Fibroblast of pulmonary artery (primary cell): ENCODE measurements at regions not wholly inside any gene's neighbourhood (a gene's known extent, or its start where the extent isn't known, plus 50 kb on each side); places are given as distances from the start of the nearest gene placed in this dataset.
"Not testable (repeated sequence)": the region's sequence is repeated elsewhere in the genome, so short reads cannot be mapped to it uniquely, and the experiment has no call there.

Experiments used
- DNase-seq: peaks from one replicate; pipeline ENCODE4 v3.0.0-alpha.2; 2010; ENCODE audit warnings: low read depth
- H3K4me3 ChIP-seq: replicated peaks from 2 replicates; pipeline ENCODE4 v1.5.1; 2011; ENCODE audit warnings: low read depth, mild to moderate bottlenecking, control low read depth, low read length, moderate library complexity
- CTCF ChIP-seq: IDR thresholded peaks from 2 replicates; pipeline ENCODE4 v1.5.1; 2011; ENCODE audit warnings: mild to moderate bottlenecking, control low read depth, low read length, inconsistent platforms; ENCODE audit errors: missing control alignments

GRCh38 chr6:139699335-139699734 lies 324.9 kb upstream of the CITED2 start:
- H3K4me3 ChIP-seq, result no peak overlapping the region
- DNase-seq, result peak; percentile 71
- TF ChIP-seq CTCF, result no peak

- no peak for TF ChIP-seq CTCF
- H3K4me3 ChIP-seq, result no peak overlapping the region
- peak; percentile 41 for DNase-seq
Observed at GRCh38 chr6:139698526-139699176, 324.2 kb upstream of the CITED2 start.

GRCh38 chr6:139697856-139698255 lies 323.4 kb upstream of the CITED2 start:
- H3K4me3 ChIP-seq, DNase-seq: not testable (repeated sequence)

- DNase-seq, H3K4me3 ChIP-seq: not testable (repeated sequence)
Observed at GRCh38 chr6:139696991-139697390, 322.5 kb upstream of the CITED2 start.

GRCh38 chr6:139695361-139695760 lies 320.9 kb upstream of the CITED2 start:
- no peak for DNase-seq
- TF ChIP-seq CTCF, result no peak
- no peak overlapping the region for H3K4me3 ChIP-seq

GRCh38 chr6:139693735-139694134 lies 319.3 kb upstream of the CITED2 start:
- no peak for DNase-seq
- TF ChIP-seq CTCF, result no peak
- no peak overlapping the region for H3K4me3 ChIP-seq

- DNase-seq, result no peak
- H3K4me3 ChIP-seq, result no peak overlapping the region
- TF ChIP-seq CTCF, result no peak
Observed at GRCh38 chr6:139690007-139690406, 315.6 kb upstream of the CITED2 start.

GRCh38 chr6:139687055-139687454 lies 312.6 kb upstream of the CITED2 start:
- no peak for DNase-seq
- H3K4me3 ChIP-seq, result no peak overlapping the region
- no peak for TF ChIP-seq CTCF
